ENCODE measurements at regions not wholly inside any gene's neighbourhood (a gene's known extent, or its start where the extent isn't known, plus 50 kb on each side); places are given as distances from the start of the nearest gene placed in this dataset.

GRCh38 chr11:112460141-112460540 lies 199.5 kb upstream of the PLET1 start:
- no peak for TF ChIP-seq CTCF (IDR thresholded peaks at IDR 0.05)
- no peak for TF ChIP-seq POLR2AphosphoS5 (IDR thresholded peaks at IDR 0.05)

All from breast epithelium (tissue), 3 donors.